ENCODE measurements at regions not wholly inside any gene's neighbourhood (a gene's known extent, or its start where the extent isn't known, plus 50 kb on each side); places are given as distances from the start of the nearest gene placed in this dataset.

DNA sequence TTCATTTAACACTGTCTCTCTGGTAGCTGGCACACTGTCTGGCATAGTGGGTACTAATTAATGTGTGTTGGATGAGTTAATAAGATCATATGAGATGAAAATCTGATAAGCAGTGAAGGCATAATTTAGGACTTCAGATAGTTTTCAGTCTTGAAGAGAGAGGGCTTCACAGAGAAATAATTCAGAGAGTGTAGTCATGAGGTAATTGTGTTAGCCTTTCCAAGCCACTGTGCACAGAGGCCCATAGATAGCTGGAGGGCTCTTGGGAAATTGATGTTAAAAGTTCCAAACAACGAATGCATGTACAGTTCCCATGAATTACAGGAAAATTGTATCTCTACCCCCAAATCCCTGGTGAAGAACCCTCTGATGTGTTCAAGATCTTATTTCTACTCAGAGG is 133.8 kb upstream of the HMGA2 start:
- DNase-seq (ENCODE audit: low spot score in 2 of 2) = no peak
- H3K36me3 Mint-ChIP-seq = no peaks in the 10 kb centered on the region
- H3K27ac Mint-ChIP-seq = no peak overlapping the region
- no peak for ATAC-seq (ENCODE audit: low read depth)
- H3K4me3 Mint-ChIP-seq = no peak overlapping the region
- no peaks in the 10 kb centered on the region for H3K27me3 Mint-ChIP-seq
- no peaks in the 10 kb centered on the region for H3K9me3 Mint-ChIP-seq
- no peaks in the 10 kb centered on the region for H3K4me1 Mint-ChIP-seq

DNA sequence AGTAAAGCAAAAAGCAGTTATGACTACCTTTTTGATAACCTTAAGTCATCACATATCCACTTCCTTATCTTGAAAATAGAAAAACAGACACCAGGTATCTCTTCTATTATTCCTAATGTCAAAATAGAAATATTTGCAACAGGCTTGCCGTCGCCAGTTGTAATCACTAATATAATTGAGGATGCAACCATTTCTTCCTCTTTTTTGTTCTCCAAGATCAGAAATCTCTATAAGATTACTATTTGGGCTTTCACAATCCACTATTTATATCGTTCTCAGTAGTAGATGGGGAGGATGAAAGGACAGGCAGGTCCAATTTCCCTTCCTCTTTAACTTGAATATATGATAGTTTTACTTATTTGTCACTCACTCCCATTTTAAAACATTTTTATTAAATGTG is 130.2 kb upstream of the HMGA2 start:
- no peak for ATAC-seq (ENCODE audit: low read depth)
- Mint-ChIP-seq H3K36me3 (no peaks in the 10 kb centered on the region), H3K27ac (no peak overlapping the region)

DNA sequence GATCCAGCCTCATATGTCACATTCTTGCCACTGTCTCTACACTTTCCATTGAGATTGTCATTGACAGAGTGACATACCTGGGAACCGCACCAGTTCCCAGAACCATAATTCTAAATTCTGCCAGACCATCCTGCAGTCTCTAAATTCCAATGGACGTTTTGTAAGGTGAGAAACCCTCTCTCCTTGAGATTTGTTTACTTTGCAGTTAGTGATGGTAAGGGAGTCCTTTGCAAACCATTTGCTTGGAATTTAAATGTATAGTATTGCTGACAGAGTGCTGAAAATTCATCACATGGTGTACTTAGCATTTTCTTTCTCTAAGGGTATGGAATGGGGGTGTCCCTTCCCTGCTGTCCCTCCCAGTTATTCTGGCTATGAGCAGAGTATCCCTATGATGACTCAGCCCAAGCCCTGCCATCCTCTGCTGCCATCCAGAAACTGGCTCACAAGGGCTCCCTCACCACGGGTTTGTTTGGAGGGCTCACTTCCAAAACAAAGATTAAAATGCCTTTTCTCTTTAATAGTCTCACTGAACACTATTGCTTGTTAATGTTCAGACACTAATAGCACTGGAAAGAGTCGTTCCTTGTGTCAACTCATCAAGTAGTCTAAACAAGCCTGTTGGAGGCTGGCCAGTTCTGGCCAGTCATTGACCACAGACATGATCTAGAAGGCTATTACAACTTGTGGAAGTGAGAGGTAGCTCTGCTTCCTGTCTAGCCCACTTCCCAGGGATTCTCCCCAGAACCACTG is 129.0 kb upstream of the HMGA2 start:
- H3K27ac Mint-ChIP-seq = no peak overlapping the region
- DNase-seq (ENCODE audit: low spot score in 2 of 2) = no peak
- no peaks in the 10 kb centered on the region for H3K27me3 Mint-ChIP-seq
- no peak for ATAC-seq (ENCODE audit: low read depth)
- H3K4me1 Mint-ChIP-seq = no peaks in the 10 kb centered on the region
- H3K9me3 Mint-ChIP-seq = no peaks in the 10 kb centered on the region
- H3K4me3 Mint-ChIP-seq = no peak overlapping the region
- no peaks in the 10 kb centered on the region for H3K36me3 Mint-ChIP-seq

More for the DNA sequence above, 130.2 kb upstream of the HMGA2 start:
- Mint-ChIP-seq H3K4me3 (no peak overlapping the region), H3K27me3 (no peaks in the 10 kb centered on the region), H3K9me3 (no peaks in the 10 kb centered on the region), H3K4me1 (no peaks in the 10 kb centered on the region)
- no peak for DNase-seq (ENCODE audit: low spot score in 2 of 2)

DNA sequence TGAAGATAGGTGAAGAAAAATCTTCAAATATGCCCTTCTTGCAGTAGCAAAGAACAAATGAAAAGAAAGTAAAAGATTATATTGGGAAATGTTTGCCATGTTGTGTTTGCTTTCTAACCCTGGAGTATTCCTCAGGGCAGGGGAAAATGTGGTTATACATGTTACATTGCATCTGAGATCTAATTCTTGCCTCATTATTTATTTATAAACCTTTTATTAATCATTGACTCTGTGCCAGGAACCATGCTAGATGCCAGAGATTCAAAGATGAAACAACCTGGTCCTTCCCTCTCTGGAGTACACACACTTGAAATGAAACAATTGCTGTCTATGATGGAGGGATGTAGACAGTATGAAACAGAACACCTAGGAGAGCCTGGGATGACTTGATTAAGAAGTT is 128.1 kb upstream of the HMGA2 start:
- DNase-seq (ENCODE audit: low spot score in 2 of 2) = no peak
- no peaks in the 10 kb centered on the region for H3K27me3 Mint-ChIP-seq
- no peak for ATAC-seq (ENCODE audit: low read depth)

DNA sequence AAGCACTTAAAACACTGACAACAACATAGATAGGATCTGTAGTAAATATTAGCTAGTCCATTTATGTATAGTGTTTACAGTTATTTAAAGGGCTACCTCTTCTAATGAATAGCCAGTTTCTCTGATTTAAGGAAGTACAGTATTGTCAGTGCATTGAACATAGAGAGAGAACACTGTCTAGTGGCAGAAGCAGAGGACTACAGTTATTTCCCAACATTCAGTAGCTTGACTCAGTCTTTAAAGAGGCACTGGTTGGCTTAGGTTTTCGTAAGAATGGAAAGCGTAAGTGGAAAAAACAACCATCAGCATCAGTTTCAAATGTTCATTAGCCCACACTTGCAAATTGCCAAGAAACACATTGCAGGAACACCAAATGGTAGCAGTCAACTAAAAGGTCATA is 125.0 kb upstream of the HMGA2 start:
- Mint-ChIP-seq H3K27me3 (no peaks in the 10 kb centered on the region), H3K9me3 (no peaks in the 10 kb centered on the region), H3K4me1 (no peaks in the 10 kb centered on the region), H3K4me3 (no peak overlapping the region), H3K36me3 (no peaks in the 10 kb centered on the region), H3K27ac (no peak overlapping the region)
- DNase-seq (ENCODE audit: low spot score in 2 of 2) (no peak), ATAC-seq (ENCODE audit: low read depth) (no peak)

More for the DNA sequence above, 128.1 kb upstream of the HMGA2 start:
- no peak overlapping the region for H3K4me3 Mint-ChIP-seq
- H3K36me3 Mint-ChIP-seq = no peaks in the 10 kb centered on the region
- no peaks in the 10 kb centered on the region for H3K4me1 Mint-ChIP-seq
- no peak overlapping the region for H3K27ac Mint-ChIP-seq
- no peaks in the 10 kb centered on the region for H3K9me3 Mint-ChIP-seq

DNA sequence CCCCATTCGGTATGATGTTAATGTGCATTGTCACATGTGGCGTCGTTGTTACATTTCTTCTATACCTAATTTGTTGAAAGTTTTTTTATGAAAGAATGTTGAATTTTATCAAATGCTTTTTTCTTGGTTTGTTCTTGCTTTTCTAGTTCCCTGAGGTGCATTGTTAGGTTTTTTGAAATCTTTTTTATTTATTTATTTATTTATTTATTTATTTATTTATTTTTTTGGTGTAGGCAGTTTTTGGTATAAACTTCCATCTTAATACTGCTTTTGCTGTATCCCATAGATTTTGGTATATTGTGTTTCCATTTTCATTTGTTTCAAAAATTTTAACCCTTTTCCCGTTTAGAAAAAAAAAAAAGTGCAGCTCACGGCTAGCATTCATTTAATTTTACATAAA is 121.1 kb upstream of the HMGA2 start:
- H3K4me3 Mint-ChIP-seq = no peak overlapping the region
- no peak for DNase-seq (ENCODE audit: low spot score in 2 of 2)
- H3K9me3 Mint-ChIP-seq = peaks cover 15% of the 10 kb centered on the region
- no peak overlapping the region for H3K27ac Mint-ChIP-seq
- no peak for ATAC-seq (ENCODE audit: low read depth)
- no peaks in the 10 kb centered on the region for H3K4me1 Mint-ChIP-seq
- H3K27me3 Mint-ChIP-seq = no peaks in the 10 kb centered on the region
- no peaks in the 10 kb centered on the region for H3K36me3 Mint-ChIP-seq

DNA sequence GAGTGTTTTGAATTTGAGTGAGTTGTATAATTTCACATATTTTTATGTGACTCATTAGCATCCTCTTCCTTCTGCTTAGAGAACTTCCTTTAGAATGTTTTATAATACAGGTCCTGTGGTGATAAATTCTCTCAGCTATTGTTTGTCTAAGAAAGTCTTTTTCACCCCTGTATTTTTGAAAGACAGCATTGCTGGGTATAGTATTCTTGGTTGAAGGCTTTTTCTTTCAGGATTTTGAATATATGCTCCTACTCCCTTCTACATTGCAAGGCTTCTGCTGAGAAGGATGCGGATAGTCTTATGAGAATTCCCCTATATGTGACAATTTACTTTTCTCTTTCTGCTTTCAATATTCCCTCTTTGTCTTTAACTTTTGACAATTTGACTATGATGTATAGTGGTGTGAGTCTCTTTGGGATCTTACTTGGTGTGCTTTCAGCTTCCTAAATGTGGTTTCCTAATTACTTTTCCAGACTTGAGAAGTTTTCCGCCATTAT is 118.9 kb upstream of the HMGA2 start:
- no peaks in the 10 kb centered on the region for H3K4me1 Mint-ChIP-seq
- H3K4me3 Mint-ChIP-seq = no peak overlapping the region
- no peak overlapping the region for H3K27ac Mint-ChIP-seq
- ATAC-seq (ENCODE audit: low read depth) (no peak), DNase-seq (ENCODE audit: low spot score in 2 of 2) (no peak)
- no peaks in the 10 kb centered on the region for H3K27me3 Mint-ChIP-seq
- H3K9me3 Mint-ChIP-seq = peaks cover 15% of the 10 kb centered on the region
- no peaks in the 10 kb centered on the region for H3K36me3 Mint-ChIP-seq

DNA sequence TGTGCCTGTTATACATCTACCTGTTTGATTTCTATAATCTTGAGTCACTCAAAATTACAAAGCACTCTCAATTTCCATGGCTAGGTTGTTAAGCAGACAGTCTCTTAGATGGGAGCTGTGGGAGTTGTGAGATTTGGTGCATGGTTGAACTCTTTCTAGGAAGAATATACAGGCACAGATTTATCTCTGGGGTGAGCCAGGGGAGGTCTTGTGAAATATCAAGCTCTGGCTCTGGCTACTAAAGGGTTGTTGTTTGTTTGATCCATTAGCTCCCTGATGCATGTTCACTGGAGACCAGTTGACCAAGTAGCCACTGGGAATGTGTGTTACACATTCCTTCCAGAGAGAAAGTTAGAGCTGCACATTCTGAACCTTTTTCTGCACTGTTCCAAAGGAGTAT is 117.2 kb upstream of the HMGA2 start:
- Mint-ChIP-seq H3K4me1 (no peaks in the 10 kb centered on the region), H3K27ac (no peak overlapping the region), H3K36me3 (no peaks in the 10 kb centered on the region), H3K9me3 (peaks cover 15% of the 10 kb centered on the region), H3K4me3 (no peak overlapping the region), H3K27me3 (peaks cover 2% of the 10 kb centered on the region)
- ATAC-seq (ENCODE audit: low read depth) (no peak), DNase-seq (ENCODE audit: low spot score in 2 of 2) (no peak)

DNA sequence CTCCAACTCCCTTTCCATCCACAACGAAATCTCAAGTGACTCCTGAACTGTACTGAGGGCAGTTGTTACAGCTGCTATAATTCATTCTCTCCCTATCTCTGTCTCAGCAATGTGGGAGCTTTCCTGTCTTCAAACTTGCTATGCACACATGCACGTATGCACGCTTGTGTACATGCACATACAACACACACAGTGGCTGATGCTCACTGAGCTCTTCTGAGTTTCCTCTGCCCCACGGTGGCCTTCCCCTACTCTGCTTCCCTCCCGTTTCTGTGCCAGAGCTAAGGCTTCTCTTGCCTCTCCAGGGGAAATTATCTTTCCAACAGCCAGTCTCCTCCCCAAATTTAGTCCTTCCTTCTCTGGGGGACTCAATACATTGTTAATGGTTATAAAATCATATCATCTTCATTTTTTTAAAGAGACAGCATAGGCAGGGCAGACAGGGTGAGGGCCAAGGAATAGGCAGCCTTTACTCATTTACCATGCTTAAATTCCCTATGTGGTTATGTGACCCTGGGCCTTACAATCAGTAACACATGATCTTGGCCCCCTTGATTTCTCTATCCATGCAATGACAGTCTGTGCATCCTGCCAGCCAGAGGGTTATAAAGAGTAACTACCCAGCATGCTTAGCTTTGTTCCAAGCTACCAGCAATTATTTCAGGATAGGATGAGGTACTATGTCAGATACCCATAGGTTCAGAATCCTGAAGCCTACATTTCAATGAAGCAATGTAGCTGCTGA is 111.9 kb upstream of the HMGA2 start:
- no peaks in the 10 kb centered on the region for H3K36me3 Mint-ChIP-seq
- ATAC-seq (ENCODE audit: low read depth) = no peak

DNA sequence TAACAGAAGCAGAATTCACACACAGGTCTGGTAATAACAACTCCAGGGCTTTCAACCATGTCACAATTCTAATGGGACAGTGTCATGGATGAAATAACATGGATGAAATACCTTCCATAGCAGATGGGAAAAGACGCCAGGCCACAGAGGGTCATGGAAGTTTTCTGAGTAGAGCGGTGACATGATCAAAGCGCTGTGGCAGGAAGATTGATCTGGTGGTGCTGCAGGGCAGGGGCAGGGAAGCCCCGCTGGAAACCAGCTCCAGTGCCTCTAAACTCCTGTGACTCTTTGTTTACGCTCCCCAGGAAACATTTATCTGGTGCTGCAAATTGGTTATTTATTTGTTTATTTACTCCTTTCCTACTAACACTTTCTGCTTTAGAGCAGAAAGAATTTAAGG is 108.3 kb upstream of the HMGA2 start:
- H3K27me3 Mint-ChIP-seq = peaks cover 1% of the 10 kb centered on the region
- no peaks in the 10 kb centered on the region for H3K36me3 Mint-ChIP-seq
- H3K9me3 Mint-ChIP-seq = no peaks in the 10 kb centered on the region
- H3K4me3 Mint-ChIP-seq = no peak overlapping the region
- ATAC-seq (ENCODE audit: low read depth) (no peak), DNase-seq (ENCODE audit: low spot score in 2 of 2) (no peak)
- H3K27ac Mint-ChIP-seq = no peak overlapping the region
- no peaks in the 10 kb centered on the region for H3K4me1 Mint-ChIP-seq

More for the DNA sequence above, 111.9 kb upstream of the HMGA2 start:
- H3K4me3 Mint-ChIP-seq = no peak overlapping the region
- H3K27ac Mint-ChIP-seq = no peak overlapping the region
- no peak for DNase-seq (ENCODE audit: low spot score in 2 of 2)
- no peaks in the 10 kb centered on the region for H3K4me1 Mint-ChIP-seq
- peaks cover 3% of the 10 kb centered on the region for H3K27me3 Mint-ChIP-seq
- H3K9me3 Mint-ChIP-seq = no peaks in the 10 kb centered on the region

DNA sequence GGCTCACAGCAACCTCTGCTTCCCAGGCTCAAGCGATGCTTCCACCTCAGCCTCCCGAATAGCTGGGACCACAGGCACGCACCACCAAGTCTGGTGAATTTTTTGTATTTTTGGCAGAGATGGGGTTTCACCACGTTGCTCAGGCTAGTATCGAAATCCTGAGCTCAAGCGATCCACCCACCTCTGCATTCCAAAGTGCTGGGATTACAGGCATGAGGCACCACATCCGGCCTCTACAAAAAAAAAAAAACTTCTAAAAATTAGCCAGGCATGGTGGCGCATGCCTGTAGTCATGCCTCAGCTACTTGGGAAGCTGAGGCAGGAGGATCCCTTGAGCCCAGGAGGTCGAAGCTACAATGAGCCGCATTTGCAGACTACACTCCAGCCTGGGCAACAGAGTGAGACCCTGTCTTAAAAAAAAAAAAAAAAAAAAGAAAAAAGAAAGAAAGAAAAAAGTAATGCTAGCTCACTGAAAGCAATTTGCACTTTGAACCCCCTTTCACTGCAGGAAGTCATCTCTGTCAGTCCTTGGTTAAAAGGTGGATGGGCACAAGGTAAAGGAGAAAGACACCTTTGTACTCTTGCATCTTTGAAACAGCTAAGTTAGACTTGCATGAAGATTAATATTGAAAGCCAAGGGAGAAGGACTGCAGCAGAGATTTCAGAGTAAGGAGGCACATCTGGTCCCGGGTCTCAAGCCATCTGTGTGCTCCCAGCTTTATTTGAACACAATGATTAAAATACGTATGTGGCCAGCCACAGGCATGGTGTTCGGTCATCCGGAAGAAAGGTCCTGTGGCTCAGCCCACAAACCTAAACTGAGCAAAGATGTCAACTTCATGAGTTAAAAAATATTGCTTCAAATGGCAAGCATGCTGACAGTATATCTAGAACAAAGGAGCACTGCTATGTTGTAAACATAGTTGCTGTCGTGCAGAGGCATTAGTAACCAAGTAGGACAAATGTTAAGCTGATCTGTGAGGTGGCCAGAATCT is 103.8 kb upstream of the HMGA2 start:
- H3K36me3 Mint-ChIP-seq = no peaks in the 10 kb centered on the region
- no peaks in the 10 kb centered on the region for H3K9me3 Mint-ChIP-seq
- no peak for ATAC-seq (ENCODE audit: low read depth)
- no peak overlapping the region for H3K4me3 Mint-ChIP-seq
- DNase-seq (ENCODE audit: low spot score in 2 of 2) = no peak
- H3K27me3 Mint-ChIP-seq = peaks cover 4% of the 10 kb centered on the region
- no peak overlapping the region for H3K27ac Mint-ChIP-seq
- H3K4me1 Mint-ChIP-seq = no peaks in the 10 kb centered on the region

DNA sequence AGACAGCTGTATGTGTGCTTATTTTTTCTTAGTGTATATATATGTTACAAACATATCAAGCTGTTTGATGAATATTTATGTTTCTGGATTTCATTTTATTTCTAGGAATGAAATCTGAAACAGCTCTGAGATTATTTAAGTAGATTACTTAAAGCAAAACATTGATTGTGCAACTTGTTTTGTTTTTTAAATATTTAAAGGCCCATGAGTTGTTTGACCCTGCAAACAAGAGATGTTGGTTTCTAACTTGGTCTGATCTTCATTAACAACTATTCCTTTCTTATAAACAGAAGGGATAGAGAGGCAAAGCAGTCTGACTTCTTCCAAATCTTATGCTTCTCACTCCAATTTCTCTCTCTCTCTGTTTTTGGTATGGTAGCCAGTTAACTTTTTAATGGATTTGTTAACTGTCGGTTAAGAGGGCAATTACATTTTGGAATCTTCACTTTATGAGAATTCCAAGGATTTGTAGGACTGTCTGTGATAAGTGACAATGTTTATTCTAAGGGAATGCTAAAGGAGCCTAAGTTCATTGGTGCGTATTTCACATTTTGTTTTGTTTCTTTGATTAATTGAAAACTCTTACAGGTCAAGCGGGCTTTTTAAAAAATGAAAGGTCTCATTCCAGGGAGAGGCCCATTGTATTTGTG is 102.6 kb upstream of the HMGA2 start:
- Mint-ChIP-seq H3K36me3 (no peaks in the 10 kb centered on the region), H3K4me1 (no peaks in the 10 kb centered on the region), H3K27ac (no peak overlapping the region), H3K27me3 (peaks cover 5% of the 10 kb centered on the region), H3K9me3 (no peaks in the 10 kb centered on the region), H3K4me3 (no peak overlapping the region)
- ATAC-seq (ENCODE audit: low read depth) = no peak
- DNase-seq (ENCODE audit: low spot score in 2 of 2) = no peak

DNA sequence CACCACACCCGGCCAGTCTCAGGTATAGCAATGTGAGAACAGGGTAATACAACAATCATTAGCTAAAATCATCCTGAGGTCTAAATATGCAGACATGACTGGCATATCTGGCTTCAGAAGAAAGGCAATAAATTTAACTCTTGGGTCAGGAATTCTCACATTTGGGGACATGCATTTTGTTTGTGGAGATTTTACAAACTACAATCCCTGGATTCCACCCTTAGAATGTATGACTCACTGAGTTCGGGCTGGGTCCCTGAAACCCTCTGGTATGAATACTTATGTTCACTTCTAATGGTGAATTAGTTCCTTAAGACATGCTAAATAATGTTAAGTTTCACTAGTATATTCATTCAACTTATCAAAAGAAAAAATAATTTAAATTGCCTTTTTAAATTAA is 98.9 kb upstream of the HMGA2 start:
- no peaks in the 10 kb centered on the region for H3K4me1 Mint-ChIP-seq
- H3K27me3 Mint-ChIP-seq = peaks cover 9% of the 10 kb centered on the region
- H3K27ac Mint-ChIP-seq = no peak overlapping the region

More for the DNA sequence above, 98.9 kb upstream of the HMGA2 start:
- ATAC-seq (ENCODE audit: low read depth) = no peak
- DNase-seq (ENCODE audit: low spot score in 2 of 2) = no peak
- H3K9me3 Mint-ChIP-seq = no peaks in the 10 kb centered on the region
- H3K4me3 Mint-ChIP-seq = no peak overlapping the region
- H3K36me3 Mint-ChIP-seq = no peaks in the 10 kb centered on the region

Measured in memory B cell (primary cell).